ENCODE measurements at regions not wholly inside any gene's neighbourhood (a gene's known extent, or its start where the extent isn't known, plus 50 kb on each side); places are given as distances from the start of the nearest gene placed in this dataset.
A peak's percentile ranks its signal among the peaks of the same experiment; 100 is the strongest.

- no peak for DNase-seq (ENCODE audit: extremely low spot score, unreplicated experiment)
- TF ChIP-seq CTCF (IDR thresholded peaks at IDR 0.05): no peak
- no peaks in the 10 kb centered on the region for H3K4me1 Mint-ChIP-seq (ENCODE audit: unreplicated experiment)
- no peak overlapping the region for H3K27ac Mint-ChIP-seq (ENCODE audit: unreplicated experiment)
- H3K4me3 Mint-ChIP-seq (ENCODE audit: unreplicated experiment): no peak overlapping the region
- no peaks in the 10 kb centered on the region for H3K36me3 Mint-ChIP-seq (ENCODE audit: unreplicated experiment)
- H3K9me3 Mint-ChIP-seq (ENCODE audit: unreplicated experiment): peaks cover 3% of the 10 kb centered on the region
- H3K27me3 Mint-ChIP-seq (ENCODE audit: unreplicated experiment): peaks cover 33% of the 10 kb centered on the region
Measured at GRCh38 chr3:73883497-73883896, 258.8 kb upstream of the PDZRN3 start.

DNA sequence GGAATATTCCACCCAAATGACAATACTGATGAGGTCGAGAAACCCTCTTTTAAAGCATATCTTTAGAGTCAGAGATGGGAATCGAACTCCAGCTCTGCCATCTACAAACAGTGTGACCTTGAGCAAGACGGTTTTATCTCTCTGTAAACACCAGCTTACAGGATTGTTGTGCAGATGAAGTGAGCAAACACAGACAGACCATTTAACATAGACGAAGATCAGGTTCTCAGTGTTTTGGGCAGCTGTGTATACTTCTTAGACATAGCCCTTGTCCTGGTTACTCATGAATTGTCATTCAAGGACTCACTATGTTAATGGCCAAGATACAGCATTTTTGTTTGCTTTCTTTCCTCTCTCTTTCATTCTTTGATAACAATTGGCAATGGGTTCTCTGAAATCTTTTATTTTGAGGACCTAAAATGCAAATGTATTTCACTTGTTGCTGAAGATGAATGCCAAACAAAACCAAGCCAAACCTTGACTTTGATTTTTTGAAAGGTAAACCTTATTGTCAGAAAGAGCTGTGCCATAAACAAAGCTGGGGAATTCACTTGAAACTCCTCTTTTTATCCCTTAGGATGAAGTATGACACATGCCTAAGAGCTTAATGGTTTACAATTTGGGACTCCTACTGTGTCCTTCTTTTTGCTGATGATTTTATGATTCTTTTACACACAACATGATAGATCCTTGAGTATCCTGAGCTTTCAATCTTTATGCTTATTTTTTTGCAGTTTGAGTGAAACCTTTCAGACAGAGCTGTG is 250.0 kb upstream of the PDZRN3 start:
- no peak overlapping the region for H3K27ac Mint-ChIP-seq (ENCODE audit: unreplicated experiment)
- H3K27me3 Mint-ChIP-seq (ENCODE audit: unreplicated experiment): peaks cover 30% of the 10 kb centered on the region
- H3K4me1 Mint-ChIP-seq (ENCODE audit: unreplicated experiment): no peaks in the 10 kb centered on the region
- H3K36me3 Mint-ChIP-seq (ENCODE audit: unreplicated experiment): no peaks in the 10 kb centered on the region
- no peak overlapping the region for H3K4me3 Mint-ChIP-seq (ENCODE audit: unreplicated experiment)
- no peaks in the 10 kb centered on the region for H3K9me3 Mint-ChIP-seq (ENCODE audit: unreplicated experiment)
- no peak for TF ChIP-seq CTCF (IDR thresholded peaks at IDR 0.05)
- no peak for DNase-seq (ENCODE audit: extremely low spot score, unreplicated experiment)

GRCh38 chr3:73874161-73874560 is 249.4 kb upstream of the PDZRN3 start:
- no peaks in the 10 kb centered on the region for H3K4me1 Mint-ChIP-seq (ENCODE audit: unreplicated experiment)
- no peaks in the 10 kb centered on the region for H3K9me3 Mint-ChIP-seq (ENCODE audit: unreplicated experiment)
- H3K27me3 Mint-ChIP-seq (ENCODE audit: unreplicated experiment): peaks cover 33% of the 10 kb centered on the region
- H3K4me3 Mint-ChIP-seq (ENCODE audit: unreplicated experiment): no peak overlapping the region
- no peak for TF ChIP-seq CTCF (IDR thresholded peaks at IDR 0.05)
- H3K27ac Mint-ChIP-seq (ENCODE audit: unreplicated experiment): no peak overlapping the region
- no peaks in the 10 kb centered on the region for H3K36me3 Mint-ChIP-seq (ENCODE audit: unreplicated experiment)
- DNase-seq (ENCODE audit: extremely low spot score, unreplicated experiment): no peak

- Mint-ChIP-seq H3K4me1 (ENCODE audit: unreplicated experiment) (no peaks in the 10 kb centered on the region), H3K4me3 (ENCODE audit: unreplicated experiment) (no peak overlapping the region), H3K27me3 (ENCODE audit: unreplicated experiment) (peaks cover 42% of the 10 kb centered on the region), H3K36me3 (ENCODE audit: unreplicated experiment) (no peaks in the 10 kb centered on the region), H3K27ac (ENCODE audit: unreplicated experiment) (no peak overlapping the region), H3K9me3 (ENCODE audit: unreplicated experiment) (no peaks in the 10 kb centered on the region)
- peak; percentile 78 for TF ChIP-seq CTCF (IDR thresholded peaks at IDR 0.05)
- no peak for DNase-seq (ENCODE audit: extremely low spot score, unreplicated experiment)
Measured at GRCh38 chr3:73868688-73869315, 244.1 kb upstream of the PDZRN3 start.

- no peak overlapping the region for H3K4me3 Mint-ChIP-seq (ENCODE audit: unreplicated experiment)
- H3K9me3 Mint-ChIP-seq (ENCODE audit: unreplicated experiment): no peaks in the 10 kb centered on the region
- no peaks in the 10 kb centered on the region for H3K36me3 Mint-ChIP-seq (ENCODE audit: unreplicated experiment)
- H3K27me3 Mint-ChIP-seq (ENCODE audit: unreplicated experiment): peaks cover 38% of the 10 kb centered on the region
- no peak overlapping the region for H3K27ac Mint-ChIP-seq (ENCODE audit: unreplicated experiment)
- no peak for TF ChIP-seq CTCF (IDR thresholded peaks at IDR 0.05)
- no peak for DNase-seq (ENCODE audit: extremely low spot score, unreplicated experiment)
- no peaks in the 10 kb centered on the region for H3K4me1 Mint-ChIP-seq (ENCODE audit: unreplicated experiment)
Measured at GRCh38 chr3:73867524-73867923, 242.8 kb upstream of the PDZRN3 start.

All from osteocyte (in vitro differentiated cells).